ENCODE measurements at regions not wholly inside any gene's neighbourhood (a gene's known extent, or its start where the extent isn't known, plus 50 kb on each side); places are given as distances from the start of the nearest gene placed in this dataset.
"Not testable (repeated sequence)": the region's sequence is repeated elsewhere in the genome, so short reads cannot be mapped to it uniquely, and the experiment has no call there.

DNA sequence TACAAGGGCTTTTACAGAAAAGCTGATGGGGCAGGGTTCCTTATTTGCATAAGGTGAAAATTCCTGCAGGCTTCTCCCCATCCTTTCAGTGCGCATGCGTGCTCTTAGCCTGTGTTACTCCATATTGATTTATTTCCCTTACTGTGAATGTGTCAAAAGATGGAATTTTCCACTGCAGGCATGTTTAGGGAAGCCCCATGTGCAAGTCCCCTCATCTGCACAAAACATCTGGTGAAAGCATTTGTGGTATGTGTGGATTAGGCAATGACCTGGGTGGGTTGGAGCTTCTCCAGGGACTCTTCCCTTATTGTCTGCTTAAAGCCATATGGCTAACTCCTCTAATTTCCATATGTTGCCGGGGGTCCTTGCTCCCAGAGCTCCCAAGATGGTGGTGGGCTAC is 912.7 kb upstream of the LRFN5 start:
- no peak for DNase-seq (ENCODE audit: low spot score)

DNA sequence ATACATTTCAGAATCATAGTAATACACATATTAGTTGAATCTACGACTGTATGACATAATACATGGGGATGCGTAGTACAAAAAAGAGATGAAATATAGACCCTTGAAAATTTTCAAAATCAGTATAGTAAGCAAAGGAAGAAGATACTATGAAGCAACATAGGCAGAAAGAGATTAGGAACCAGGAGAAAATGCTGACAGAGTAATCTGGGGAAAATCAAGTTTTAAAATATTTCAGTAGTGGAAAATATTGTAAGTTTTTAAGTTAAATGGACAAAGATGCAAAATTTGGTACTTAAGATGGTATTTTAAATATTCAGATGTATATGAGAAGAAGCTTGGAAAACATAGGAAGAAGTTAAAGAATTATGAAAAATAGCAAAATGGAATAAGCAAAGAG is 915.6 kb upstream of the LRFN5 start:
- DNase-seq (ENCODE audit: low spot score) = no peak

- DNase-seq (ENCODE audit: low spot score) = no peak
Measured at GRCh38 chr14:40685764-40686163, 920.9 kb upstream of the LRFN5 start.

GRCh38 chr14:40684328-40684727 is 922.3 kb upstream of the LRFN5 start:
- DNase-seq (ENCODE audit: low spot score) = no peak

DNA sequence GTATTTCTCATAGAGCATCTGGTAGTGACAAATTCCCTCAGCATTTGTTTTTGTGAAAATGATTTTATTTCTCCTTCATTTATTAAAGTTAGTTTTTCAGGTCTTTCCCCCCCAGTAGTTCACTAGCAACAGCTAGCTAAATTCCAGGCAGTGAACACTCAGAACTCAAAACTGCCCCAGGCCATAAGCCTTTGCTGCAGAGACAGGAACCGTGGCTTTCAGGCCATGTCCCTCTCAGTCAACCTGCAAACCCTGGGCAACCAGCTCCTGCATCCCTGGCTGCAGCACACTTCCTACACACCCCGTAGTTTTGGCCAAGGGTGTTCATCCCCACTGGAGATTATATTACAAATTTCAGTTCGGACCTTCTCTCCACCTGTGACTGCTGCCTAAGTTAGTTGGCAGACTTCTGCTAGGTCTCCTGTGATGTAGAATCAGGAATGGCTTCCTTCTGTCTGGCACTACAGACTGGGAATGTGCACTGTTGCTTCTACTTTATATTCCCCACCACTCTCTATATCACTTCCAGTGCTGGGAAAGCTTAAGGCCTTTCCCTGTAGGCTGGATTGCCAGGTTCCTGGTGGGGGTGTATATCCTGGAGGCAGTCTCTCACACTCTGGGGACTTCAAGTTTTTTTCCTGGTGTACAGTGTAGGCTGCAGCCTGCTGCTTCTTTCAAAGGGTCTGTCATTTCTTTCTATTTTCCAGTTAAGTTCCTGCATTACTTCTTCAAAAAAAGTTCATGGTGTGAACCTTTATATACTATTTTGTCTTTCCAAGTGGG is 924.4 kb upstream of the LRFN5 start:
- DNase-seq (ENCODE audit: low spot score) = no peak

DNA sequence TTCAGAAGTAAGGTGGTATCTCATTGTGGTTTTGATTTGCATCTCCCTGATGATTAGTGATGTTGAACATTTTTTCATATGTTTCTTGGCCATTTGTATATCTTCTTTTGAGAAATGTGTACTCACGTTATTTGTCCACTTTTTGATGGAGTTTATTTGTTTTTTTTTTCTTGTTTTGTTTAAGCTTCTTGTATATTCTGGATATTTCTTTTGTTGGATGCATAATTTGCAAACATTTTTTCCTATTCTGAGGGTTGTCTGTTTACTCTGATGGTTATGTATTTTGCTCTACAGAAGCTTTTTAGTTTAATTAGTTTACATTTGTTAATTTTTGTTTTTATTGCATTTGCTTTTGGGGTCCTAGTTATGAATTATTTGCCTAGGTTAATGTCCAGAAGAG is 927.4 kb upstream of the LRFN5 start:
- DNase-seq (ENCODE audit: low spot score) = no peak

GRCh38 chr14:40677206-40677605 is 929.5 kb upstream of the LRFN5 start:
- not testable (repeated sequence) for DNase-seq (ENCODE audit: low spot score)

DNA sequence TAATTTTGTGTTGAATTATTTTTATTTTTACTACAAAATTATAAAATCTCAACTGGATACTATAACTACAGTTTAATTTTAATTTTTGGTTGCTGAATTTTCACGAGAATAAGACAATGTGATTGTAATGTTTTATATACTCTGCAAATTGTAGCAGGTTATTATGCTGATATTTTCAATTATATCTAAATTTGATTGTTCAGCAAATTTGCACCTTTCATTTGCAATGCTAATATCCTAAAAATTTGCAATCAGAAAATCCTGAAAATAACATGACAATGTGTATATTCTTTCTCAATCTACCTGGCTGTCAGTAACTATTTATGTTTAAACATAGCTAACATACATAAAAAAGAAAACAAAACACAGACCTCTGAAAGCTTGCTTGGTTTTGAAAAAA is 932.2 kb upstream of the LRFN5 start:
- no peak for DNase-seq (ENCODE audit: low spot score)

GRCh38 chr14:40656311-40656710 is 950.4 kb upstream of the LRFN5 start:
- DNase-seq (ENCODE audit: low spot score) = no peak

GRCh38 chr14:40652089-40652691 is 954.5 kb upstream of the LRFN5 start:
- DNase-seq (ENCODE audit: low spot score) = no peak

GRCh38 chr14:40630471-40630870 is 976.2 kb upstream of the LRFN5 start:
- DNase-seq (ENCODE audit: low spot score) = no peak

- not testable (repeated sequence) for DNase-seq (ENCODE audit: low spot score)
Measured at GRCh38 chr14:40629551-40630137, 977.0 kb upstream of the LRFN5 start.

DNA sequence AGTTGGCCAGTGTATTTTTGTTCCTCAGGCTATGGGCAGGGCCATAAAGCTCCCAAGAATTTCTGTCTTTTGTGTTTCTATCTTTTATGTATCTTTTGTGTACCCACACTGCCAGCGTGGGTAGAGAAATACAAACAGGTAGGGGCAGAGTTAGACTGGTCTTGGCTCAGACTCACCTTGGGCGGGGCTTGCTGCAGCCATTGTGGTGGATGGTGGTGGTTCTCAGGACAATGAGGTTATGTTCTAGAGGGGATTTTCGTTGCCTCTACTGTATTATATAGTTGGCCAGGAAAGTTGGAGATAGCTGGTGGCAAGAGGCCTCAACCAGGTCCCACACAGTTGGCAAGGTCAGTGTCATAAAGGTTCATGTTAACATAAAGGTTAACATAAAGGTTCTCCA is 977.5 kb upstream of the LRFN5 start:
- no peak for DNase-seq (ENCODE audit: low spot score)

DNA sequence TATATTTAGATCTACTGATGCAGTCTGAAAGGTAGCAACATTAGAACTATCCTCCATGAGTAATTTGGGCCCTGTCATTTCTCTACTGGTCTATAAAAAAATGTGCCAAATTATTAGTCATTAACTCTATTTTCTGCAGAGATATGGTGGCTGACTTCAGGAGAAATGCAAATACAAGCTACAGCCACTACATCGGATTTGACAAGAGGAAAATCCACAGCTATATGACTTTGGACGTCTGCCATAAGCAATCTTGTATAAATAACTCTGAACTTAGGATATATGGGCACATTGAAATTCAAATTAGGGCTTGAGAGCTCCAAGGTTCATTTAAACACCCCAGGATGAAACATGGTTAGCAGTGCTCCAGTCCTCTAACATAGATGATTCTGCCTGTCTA is 983.0 kb upstream of the LRFN5 start:
- no peak for DNase-seq (ENCODE audit: low spot score)

DNA sequence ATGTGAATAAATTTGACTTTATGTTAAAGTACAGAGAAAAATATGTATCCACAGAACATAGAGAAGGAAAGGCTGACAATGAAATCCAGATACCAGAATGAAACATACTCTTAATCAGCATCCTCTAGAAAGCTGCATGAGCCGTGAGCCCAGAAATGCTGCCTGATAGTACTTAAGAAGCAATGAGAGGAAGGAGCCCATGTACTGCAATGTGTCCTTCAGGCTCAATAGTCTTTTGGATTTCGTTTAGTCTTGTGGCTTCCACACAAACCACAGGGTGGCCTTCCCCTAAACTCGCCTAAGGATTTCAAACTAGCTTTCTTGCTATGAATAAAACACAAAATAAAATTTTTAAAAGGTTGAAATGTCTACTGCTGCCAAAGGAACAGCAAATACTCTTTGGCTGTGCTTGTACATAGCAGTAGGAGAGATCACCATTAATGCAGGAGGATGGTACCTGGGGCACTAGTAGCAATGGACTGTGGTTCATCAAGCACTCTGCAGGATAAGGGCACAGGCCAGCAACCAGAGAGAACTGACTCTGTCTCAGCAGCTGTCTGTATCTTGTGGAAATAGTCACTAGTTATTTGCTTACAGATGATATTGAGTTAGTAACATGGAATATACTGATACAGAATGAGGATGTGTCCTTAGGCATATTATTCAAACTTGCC is 988.3 kb upstream of the LRFN5 start:
- no peak for DNase-seq (ENCODE audit: low spot score)

DNA sequence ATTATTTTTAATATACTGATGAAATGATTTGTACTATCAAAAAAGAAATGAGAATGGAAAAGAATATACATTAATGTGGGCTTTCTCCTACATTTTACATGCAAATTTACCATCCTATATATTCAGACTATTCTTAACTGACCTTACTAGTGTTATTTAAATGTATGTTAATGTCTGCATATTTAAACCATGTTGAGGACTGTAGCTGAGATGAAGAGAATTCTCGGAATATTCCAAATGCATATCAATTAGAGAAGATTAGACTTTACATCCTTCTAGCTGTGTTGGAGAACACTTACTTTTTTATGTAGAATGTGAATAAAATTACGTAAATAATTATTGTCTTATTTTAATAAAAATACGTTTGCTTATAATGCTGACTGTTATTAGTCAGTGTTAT is 990.1 kb upstream of the LRFN5 start:
- no peak for DNase-seq (ENCODE audit: low spot score)

GRCh38 chr14:40601063-40601462 is 1005.6 kb upstream of the LRFN5 start:
- no peak for DNase-seq (ENCODE audit: low spot score)

GRCh38 chr14:40599725-40600124 is 1007.0 kb upstream of the LRFN5 start:
- no peak for DNase-seq (ENCODE audit: low spot score)

DNA sequence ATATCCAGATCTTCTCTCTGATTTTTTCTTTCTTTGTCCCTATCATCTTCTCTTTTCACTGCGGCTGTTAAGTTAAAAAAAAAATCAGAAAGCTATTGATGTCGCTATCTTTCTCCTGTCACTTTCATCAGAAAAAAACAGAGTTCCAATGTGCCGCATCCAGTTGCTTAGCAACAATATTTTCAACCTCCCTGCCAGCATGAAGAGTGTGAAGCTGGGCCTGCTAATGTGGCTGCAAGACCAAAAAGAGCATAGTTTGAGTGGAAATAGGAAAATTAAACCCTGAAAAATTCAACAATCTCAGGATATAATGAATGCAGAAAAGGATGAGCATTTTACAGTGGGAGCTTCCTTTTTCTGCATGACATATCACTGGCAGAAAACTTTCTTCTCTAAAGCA is 1025.4 kb upstream of the LRFN5 start:
- no peak for DNase-seq (ENCODE audit: low spot score)

DNA sequence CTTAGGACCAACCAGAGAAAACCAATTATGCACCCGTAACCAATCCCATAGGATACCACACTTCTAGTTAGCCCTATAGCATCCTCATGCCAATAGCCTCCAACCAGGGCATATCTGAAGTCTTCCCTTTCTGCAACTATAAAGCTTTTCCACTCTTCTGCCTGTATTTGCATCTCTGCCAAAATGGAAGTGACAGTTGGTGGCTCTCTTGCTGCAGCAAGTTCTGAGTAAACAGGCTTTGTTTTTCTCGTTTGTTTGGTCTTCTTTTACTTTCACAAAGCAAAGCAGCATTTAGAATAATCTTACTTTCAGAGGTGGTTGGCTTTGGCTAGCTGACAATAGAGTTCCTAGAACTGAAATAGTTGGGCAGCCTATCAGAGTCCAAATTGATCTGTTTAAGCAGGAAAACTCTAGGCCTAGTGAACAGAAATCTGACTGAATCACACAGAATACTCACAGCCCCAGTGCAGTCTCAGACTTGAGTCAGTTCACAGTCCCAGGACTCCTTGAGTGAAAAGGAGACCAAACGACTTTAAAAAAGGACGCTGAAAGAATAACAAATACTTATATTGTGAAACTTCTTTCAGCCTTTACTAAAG is 1029.7 kb upstream of the LRFN5 start:
- no peak for DNase-seq (ENCODE audit: low spot score)

GRCh38 chr14:40574780-40575179 is 1031.9 kb upstream of the LRFN5 start:
- DNase-seq (ENCODE audit: low spot score) = no peak

GRCh38 chr14:40525314-40525713 is 1081.4 kb upstream of the LRFN5 start:
- DNase-seq (ENCODE audit: low spot score) = no peak

- DNase-seq (ENCODE audit: low spot score) = no peak
Measured at GRCh38 chr14:40523123-40523522, 1083.6 kb upstream of the LRFN5 start.

All from hematopoietic multipotent progenitor cell treated with erythropoietin and hydrocortisone succinate and interleukin-3 and kit ligand, for 15 days (in vitro differentiated cells).